ENCODE measurements at regions not wholly inside any gene's neighbourhood (a gene's known extent, or its start where the extent isn't known, plus 50 kb on each side); places are given as distances from the start of the nearest gene placed in this dataset.

DNA sequence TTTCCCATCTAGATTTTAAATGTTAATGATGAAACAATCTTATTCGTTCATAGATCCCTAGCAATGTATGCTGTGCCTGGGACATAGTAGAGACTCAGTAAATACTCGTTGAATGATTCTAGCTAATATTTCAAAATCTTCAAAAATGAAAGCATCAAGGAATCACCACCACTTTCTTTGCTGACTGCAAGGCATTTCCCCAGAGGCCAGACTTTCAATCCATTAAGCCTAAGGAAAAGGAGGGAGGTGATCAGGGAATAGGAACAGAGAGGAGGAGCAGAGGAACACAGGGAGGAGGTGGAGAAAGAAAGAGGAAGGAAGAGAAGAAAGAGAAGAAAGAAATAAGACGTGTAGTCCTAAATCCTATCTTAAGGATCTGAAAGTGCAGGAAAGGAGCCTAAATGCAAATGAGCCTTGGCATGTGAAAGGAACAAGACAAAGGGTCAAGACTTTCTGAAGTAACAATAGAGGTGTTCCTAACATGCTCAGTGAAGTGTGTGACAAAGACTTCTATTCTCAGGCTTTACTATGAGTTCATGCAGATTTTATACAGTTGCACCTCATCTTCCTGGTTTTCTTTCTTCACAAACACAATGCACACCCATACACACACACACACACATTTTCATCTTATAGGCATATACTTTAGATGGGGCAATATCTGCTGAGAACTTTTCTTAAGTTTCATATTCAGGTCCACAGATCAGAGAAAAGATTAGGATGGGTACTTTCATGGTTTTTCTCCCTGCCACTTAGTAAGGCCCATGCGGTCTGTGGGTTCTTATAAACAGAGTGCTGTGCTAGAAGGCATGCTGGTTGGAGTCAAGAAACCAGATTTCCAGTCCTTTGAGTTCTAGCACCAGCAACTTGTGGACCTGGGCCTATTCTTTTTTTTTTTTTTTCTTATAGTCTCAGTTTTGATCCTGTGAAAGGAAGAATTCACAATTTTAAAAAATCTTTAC is 512.2 kb upstream of the TNC start:
- FAIRE-seq, result no peak

DNA sequence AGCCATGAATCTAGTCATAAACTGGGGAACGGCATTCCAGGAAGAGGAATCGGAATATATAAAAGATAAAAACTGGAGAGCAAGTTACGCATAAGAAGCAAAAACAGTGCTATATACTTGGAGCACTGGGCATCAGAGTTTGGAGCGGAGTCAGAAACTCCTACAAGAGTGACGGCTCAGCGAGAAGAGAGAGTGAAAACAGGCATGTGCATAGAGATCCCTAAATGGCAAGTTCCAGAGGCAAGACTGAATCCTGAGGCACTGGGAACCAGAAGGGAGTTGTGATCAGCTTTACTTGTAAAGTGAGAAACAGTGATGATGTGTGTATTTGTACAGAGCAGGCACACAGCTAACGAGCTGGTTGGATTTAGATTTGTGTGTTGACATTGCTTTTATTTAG is 514.4 kb upstream of the TNC start:
- FAIRE-seq, result no peak

DNA sequence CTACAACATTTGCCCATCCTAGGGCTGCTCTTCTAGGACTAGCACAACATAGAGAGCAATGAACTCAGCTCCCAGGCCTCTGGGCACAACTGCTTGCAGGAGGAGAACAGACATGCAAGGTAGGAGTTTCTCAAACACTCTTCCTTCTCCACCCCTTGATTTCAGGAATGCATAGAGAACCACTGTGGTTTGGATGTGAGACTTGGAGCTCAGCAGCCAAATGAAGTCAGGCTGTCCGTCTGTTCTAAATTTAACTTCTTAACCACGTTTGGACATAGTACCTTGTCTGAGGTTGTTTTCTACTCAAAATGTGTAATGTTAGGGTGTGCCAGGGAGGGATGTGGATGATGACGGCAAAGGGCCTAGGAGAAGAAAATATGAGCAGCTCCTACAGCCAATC is 515.1 kb upstream of the TNC start:
- no peak for FAIRE-seq

DNA sequence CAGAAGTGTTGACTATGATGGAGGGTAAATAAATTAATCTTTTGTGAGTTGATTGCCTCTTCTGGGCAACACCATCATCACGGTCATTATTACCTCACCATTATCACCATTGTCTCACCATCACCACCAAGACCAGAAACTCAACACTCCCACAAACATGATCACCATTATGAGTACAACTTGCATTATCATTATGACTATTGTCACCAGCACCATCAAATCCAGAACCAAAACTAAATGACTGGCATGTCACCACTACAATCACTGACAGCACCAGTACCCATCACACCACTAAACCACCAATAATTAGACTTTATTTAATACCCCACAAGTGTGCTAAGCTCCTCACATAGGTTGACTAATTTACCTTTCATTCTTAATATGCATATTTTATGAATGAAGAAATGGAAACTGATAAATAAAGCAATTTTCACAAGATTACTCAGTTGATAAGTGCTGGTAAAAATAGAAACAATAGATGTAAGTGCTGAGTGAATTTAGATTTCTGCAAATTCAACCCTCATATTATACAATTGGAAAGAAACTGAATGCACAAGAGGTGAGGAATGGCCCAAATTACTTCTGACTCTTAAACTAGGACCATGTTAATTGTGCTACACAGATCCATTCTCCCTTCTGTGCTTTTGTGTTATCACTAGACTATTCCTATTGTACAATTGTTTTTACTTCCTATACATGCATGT is 517.8 kb upstream of the PAPPA start:
- no peak for FAIRE-seq

DNA sequence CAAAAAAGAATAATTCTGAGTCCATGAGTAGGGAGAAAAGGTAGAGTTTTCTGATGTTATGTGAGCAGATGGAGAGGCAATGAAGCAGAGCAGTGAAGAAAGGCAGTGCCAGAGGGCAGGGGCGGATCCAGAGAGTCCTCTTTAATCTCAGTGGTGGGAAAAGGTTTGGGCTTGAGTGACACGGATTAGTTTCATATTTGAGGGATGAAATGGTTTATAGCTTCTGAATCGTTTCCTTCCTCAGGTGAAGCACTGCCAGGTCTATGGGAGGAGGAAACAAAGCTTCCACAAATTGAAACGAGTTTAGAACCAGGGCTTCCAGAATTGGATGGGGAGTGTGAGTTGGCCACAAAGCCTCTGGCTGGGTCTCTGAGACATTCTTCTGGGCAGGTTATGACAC is 517.0 kb upstream of the PAPPA start:
- no peak for FAIRE-seq

DNA sequence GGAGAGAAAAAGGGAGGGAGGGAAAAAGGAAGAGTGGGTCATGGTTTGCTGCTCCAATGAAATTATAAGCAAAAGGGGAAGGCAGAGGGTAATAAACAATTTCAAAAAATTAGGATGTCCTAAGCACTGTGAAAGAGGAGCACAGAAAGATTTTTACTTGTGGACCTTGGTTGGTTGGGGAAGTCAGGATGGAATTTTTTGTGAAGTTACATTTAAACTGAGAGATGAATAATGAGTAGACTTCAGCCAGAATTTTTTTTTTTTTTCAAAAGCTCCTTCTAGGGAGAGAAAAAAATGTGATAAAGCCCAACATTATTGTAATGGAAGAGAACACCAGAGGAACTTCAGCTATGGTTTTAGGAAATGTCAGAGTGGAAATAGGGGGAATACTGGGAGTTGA is 515.9 kb upstream of the PAPPA start:
- no peak for FAIRE-seq

DNA sequence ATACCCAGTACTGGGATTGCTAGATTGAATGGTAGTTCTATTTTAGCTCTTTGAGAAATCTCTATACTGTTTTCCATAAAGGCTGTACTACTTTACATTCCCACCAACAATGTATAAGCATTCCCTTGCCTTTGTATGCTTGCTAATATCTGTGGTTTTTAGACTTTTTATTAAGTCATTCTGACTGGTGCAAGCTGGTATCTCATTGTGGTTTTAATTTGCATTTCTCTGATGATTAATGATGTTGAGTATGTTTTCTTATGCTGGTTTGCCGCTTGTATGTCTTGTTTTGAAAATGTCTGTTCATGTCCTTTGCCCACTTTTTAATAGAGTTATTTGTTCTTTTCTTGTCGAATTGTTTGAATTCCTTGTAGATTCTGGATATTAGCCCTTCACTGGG is 512.7 kb upstream of the PAPPA start:
- no peak for FAIRE-seq

DNA sequence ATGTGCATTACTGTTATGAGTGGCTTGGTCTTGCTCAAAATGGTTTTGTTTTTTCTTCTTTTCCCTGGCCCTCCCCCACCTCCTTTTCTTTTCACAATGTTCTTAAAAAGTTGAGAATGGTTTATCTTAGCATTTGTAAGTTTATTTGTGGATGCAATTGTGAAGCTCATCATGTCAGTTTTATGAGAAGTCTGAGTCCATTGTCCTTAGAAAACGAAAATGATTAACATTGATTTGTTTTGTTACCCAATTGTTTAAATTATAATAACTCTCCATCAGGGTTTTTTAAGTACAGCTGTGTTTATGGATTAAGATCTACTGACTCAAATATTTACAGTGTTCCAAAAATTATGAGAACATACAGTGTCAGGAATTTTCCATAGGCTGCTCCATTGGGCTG is 511.3 kb upstream of the PAPPA start:
- FAIRE-seq, result no peak

DNA sequence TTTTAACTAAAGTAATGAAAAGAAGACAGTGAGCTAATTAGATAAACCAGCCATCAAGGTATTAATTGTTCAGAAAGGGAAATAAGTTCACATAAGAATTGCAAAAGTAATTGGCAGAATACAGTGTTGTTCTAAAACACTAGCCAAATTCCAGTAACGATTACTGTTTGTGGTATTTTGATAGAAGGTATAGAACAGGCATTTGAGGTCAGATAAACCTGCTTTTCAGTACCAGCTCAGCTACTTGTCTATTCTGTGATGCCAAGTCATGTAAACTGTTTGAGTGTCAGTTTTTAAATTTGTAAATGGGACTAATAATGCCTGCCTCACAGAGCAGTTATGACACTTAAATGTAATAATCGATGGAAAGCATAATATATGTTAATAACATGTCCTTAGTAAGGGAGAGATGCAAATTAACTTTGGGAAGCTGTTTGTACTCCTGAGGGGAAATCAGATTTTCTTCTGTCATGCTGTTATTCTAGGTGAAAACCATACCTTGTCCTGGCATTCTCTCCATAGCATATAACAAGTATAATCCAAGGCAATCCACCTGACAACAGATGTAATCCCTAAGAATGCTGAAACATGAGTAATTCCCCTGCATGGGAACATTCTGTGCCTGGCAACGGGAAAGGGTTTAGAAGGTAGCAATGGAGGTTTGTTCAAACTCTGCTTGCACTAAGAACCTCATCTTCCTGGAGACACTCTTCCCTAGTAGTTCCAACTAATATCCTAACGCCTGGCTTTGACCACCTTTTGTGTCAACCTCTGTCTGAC is 509.5 kb upstream of the PAPPA start:
- FAIRE-seq, result no peak

DNA sequence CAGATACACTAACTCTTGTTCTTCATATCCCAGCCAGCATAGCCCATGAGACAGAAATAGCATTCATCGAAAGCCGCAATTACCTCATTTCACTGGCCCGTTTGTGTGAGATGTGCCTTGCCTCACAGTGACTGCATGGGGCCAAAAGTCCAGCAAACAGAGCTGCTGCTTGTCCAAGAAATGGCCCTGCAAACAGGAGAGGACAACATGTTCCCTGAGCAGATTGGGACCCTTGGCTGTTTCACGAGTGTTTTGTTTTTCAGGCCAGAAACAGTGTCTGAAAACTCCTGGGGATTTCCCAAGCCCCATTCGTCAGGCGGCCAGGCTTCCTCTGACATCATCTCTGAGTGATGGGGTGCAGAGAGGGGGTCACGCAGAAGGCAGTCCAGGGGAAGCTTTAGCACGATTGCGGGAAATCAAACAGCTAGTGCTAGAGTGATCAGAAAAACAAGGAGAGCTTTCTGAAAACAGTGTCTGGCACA is 503.6 kb upstream of the PAPPA start:
- no peak for FAIRE-seq

DNA sequence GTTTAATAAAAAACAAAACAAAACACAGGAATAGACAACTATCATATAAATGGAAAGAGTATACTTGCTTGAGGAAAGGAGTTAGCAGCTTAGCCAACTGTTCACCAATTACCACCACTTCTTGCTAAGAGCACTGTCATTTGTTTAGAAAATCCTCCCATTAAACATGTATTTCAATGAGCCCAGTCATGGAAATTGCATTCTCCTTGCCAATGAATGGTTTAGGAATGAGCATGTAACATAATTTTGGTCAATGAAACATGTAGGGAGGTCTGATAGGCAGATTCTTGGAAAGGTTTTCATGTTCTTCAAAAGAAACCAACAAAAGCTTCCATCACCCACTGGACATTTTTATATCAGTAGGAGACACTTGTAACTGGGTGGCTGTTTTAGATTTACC is 502.8 kb upstream of the PAPPA start:
- no peak for FAIRE-seq

DNA sequence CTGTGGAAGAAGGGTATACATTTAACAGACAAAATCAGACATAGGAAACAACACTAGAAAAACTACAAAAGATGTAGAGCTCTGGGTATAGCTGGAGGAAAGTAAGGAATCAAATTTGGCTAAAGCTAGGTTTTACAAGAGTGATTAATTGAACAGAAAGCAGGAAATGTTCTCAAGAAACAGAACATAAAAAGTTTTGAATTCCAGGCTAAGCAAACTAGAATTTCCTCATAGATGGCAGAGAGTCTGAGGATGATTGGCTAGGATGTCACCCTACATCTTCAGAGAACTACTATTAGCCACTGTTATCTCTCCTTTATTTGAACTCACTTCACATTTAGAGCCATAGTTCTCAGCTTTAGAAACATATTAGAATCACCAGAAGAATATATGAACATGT is 502.1 kb upstream of the PAPPA start:
- no peak for FAIRE-seq

DNA sequence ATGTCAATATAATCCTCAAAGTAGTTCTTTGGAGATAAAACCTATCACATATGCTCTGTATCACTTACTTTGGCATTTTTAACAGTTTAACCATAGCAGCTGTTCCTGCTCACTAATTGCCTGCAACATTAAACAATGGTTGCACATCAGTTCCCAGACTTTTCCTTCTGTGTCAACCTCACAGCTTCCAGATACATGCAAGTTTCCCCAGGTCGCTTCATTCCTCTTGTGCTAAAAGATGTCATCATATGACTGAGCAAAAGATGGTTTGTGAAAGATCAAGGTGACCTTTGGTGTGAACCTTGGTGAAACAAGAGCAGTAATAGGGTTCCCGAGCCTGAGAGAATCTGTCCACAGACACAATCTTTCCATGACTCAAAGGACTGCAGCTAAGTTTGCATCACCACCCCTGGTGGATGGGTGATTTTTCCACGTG is 500.4 kb upstream of the PAPPA start:
- FAIRE-seq, result no peak

DNA sequence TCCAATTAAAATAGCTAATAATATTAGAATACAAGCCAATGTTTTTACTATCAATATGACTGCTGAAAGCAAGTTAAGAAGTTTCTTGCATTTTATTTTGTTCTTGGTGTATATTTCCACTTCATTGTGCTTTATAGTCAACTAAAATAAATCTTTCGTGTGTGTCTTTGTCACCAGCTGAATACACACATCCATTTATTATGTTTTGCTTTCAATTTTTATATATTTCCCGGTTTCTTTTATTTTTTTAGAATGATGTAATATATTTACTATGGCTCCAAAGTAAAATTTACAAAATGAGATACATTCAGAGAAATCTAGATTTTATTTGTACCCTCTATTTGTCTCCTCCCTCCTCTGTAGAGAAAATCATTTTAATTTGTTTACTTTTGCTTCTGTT is 495.9 kb upstream of the PAPPA start:
- FAIRE-seq, result no peak

DNA sequence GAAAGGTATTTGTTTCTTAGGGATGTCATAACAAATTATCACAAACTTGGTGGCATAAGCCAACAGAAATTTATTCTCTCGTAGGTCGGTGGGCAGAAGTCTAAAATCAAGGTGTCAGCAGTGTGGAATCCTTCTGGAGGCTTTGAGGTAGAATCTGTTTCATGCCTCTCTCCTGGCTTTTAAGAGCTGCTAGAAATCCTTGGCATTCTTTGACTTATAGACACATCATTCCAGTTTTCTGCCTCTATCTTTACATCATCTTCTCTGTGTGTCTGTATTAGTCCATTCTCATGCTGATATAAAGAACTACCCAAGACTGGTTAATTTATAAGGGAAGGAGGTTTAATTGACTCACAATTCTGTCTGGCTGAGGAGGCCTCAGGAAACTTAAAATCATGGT is 488.1 kb upstream of the PAPPA start:
- FAIRE-seq, result no peak

DNA sequence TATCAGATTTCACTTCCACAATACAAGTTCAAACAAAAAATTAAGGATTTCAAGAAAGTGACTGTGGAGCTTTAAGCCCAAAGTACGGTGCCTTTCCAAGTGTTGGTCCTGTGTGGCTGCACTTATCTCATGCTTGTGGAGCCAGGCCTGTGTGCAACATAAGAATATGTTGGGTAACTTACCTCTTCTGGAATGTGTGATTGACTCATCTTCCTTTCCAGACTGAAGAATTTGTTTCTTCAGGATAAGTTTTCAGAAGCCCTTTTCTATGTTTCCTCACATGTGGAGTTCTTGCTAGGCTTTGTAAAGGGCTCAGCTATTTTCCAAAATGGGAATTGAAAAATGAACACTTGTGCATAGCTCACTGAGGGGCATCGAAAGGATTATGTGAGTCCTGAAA is 485.1 kb upstream of the PAPPA start:
- no peak for FAIRE-seq

DNA sequence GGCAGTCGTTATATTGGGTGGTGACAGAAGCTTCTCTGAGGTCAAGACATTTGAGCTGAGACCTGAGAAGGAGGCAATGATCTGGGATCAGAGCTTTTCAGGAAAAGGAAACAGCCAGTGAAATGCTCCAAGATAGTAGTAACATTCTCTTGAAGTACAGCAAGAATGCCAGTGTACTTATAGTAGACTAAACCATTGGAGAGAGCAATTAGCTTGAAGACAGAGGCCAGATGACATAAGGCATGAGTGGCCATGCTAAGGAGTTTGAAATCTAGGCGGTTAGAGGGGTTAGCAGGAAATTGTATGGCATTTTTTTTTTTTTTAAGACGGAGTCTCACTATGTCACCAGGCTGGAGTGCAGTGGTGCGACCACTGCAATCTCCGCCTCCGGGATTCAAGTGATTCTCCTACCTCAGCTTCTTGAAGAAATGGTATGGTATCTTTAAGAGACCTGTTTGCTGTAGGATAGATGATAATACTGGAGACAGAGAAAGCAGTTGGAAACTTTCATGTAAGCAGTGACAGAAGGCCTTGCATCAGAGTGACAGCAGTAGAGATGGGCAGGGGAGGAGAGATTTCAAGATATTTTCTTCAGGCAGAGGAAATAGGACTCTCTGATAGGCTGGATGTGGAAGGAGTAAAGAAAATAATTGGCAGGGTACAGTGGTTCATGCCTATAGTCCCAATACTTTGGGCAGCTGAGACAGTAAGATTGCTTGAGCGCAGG is 482.2 kb upstream of the PAPPA start:
- FAIRE-seq, result no peak

DNA sequence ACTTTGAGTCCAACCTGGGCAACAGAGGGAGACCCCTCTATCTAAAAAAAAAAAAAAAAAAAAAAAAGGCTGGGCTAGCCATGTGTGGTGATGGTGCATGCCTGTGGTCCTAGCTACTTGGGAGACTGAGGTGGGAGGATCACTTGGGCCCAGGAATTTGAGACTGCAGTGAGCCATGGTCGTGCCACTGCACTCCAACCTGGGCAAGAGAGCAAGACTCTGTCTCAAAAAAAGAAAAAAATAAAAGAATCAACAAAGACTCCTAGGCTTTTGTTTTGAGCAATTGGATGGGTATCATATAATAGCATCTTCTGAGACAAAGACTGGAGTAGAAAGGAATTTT is 481.7 kb upstream of the PAPPA start:
- no peak for FAIRE-seq

DNA sequence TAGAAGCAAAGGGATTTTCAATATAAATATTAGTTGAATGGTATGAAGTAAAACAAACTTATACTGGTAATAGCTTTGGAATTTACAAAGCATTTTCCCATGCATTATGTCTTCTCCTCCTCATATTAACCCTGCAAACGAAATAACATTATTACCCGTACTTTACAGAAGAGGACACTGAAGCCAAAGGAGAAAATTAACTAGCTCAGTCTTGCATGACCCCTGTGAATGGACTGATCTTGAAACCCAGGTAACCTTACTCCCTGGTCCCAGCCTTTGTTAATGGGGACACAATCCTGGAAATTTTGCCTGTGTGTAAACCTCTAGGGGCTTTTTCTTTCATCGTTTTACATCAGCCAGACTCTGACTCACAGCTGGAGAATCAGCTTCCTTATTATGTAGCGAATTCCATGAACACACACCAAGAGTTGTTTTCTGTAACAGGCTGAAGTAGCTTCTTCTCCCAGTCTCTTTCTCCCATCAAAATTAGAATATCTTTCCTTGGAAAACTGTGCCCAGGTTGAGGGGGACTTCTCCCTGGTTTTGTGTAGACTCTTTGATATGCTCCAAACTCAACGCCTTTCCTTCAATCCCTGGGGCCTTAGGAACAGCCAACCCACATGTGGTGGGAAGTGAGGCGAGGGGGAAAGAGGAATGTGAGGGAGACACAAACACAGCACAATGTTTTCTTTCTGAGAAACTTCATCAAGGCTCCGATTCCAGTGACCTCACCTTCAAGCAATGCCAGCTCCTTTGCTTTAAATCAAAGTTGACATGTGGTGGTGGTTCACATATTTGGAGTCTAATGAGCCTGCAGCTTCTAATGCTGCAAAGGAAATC is 480.9 kb upstream of the PAPPA start:
- no peak for FAIRE-seq

DNA sequence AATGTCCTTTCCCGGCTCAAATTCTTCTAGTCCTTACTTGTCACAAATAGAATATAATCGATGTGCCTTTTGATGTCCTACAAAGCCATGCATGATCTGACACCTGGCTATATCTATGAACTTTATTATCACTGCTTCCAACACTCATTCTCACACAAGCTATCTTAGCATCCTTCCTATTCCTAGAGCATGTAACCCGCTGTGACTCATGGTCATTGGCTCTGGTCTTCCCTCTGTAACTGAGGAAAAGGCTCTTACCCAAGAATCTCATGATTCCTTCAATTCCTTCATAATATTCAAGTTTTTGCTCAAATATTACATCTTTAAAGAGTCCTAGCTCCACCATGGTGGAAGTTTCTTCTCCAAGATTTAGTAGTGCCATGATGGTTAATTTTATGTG is 480.0 kb upstream of the PAPPA start:
- FAIRE-seq, result no peak

DNA sequence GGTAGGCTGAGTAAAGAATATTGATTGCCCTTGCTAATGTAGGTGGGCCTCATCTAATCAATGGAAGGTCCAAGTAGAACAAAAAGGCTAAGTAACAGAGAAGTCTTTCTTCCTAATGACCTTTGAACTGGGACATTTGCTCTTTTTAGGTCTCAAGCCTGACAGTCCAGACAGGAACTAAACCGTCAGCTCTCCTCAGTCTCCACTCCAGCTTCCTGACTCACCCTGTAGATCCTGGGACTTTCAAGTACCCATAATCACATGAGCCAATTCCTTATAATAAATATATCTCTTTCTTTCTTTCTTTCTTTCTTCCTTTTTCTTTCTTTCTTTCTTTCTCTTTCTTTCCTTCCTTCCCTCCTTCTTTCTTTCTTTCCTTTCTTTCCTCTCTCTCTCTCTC is 479.5 kb upstream of the PAPPA start:
- FAIRE-seq, result no peak

DNA sequence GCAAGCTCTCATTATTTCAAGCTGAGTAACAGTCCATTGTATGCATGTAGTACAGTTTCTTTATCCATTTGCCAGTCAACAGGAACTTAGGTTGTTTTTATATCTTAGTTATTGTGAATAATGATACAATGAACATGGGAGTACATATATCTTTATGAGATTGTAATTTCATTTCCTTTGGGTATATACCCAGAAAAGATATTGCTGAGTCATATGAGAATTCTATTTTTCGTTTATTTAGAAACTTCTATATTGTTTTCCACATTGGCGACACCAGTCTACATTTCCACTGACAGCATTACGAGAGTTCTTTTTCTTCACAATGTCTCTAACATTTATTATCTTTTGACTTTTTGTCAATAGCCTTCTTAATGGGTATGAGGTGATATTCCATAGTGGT is 477.8 kb upstream of the PAPPA start:
- no peak for FAIRE-seq
